ENCODE measurements at regions not wholly inside any gene's neighbourhood (a gene's known extent, or its start where the extent isn't known, plus 50 kb on each side); places are given as distances from the start of the nearest gene placed in this dataset.

DNA sequence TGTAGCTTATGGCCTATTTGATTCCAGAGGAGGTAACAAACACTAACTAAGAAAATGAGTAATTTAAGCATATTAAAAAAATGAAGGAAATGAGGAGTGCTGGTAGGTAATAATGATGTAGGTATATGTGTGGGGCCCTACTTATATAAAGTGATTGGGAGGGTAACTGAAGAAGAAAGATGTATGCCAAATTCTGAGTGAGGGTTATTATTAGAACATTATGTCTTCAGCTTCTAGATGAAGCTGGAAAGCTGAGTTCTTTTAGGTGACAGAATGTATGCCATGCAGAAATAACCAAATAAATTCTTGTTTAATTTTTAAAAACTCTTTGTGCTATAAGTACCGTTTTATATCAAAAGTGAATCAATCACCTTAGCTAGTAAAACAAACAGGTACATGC, 479.6 kb upstream of the TENM4 start:
- TF ChIP-seq EGR1 (IDR thresholded peaks at IDR 0.05) (no peak), ZBTB7A (IDR thresholded peaks at IDR 0.05; ENCODE audit: low read depth) (no peak), RAD21 (IDR thresholded peaks at IDR 0.05; ENCODE audit: low read depth) (no peak), TCF12 (IDR thresholded peaks at IDR 0.05; ENCODE audit: low read depth) (no peak), CEBPB (IDR thresholded peaks at IDR 0.05) (no peak), EP300 (IDR thresholded peaks at IDR 0.05; ENCODE audit: borderline replicate concordance) (no peak), CREB1 (IDR thresholded peaks at IDR 0.05; ENCODE audit: low read depth) (no peak), YY1 (IDR thresholded peaks at IDR 0.05; ENCODE audit: low read depth) (no peak), TAF1 (IDR thresholded peaks at IDR 0.05; ENCODE audit: low read depth) (no peak)
- TF ChIP-seq, protein P1, sequence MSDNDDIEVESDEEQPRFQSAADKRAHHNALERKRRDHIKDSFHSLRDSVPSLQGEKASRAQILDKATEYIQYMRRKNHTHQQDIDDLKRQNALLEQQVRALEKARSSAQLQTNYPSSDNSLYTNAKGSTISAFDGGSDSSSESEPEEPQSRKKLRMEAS (IDR thresholded peaks at IDR 0.05) = no peak
- TF ChIP-seq, protein P2, sequence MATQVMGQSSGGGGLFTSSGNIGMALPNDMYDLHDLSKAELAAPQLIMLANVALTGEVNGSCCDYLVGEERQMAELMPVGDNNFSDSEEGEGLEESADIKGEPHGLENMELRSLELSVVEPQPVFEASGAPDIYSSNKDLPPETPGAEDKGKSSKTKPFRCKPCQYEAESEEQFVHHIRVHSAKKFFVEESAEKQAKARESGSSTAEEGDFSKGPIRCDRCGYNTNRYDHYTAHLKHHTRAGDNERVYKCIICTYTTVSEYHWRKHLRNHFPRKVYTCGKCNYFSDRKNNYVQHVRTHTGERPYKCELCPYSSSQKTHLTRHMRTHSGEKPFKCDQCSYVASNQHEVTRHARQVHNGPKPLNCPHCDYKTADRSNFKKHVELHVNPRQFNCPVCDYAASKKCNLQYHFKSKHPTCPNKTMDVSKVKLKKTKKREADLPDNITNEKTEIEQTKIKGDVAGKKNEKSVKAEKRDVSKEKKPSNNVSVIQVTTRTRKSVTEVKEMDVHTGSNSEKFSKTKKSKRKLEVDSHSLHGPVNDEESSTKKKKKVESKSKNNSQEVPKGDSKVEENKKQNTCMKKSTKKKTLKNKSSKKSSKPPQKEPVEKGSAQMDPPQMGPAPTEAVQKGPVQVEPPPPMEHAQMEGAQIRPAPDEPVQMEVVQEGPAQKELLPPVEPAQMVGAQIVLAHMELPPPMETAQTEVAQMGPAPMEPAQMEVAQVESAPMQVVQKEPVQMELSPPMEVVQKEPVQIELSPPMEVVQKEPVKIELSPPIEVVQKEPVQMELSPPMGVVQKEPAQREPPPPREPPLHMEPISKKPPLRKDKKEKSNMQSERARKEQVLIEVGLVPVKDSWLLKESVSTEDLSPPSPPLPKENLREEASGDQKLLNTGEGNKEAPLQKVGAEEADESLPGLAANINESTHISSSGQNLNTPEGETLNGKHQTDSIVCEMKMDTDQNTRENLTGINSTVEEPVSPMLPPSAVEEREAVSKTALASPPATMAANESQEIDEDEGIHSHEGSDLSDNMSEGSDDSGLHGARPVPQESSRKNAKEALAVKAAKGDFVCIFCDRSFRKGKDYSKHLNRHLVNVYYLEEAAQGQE (IDR thresholded peaks at IDR 0.05; ENCODE audit: low read depth) = no peak

Measured in Ishikawa (cell line).